ENCODE measurements at regions not wholly inside any gene's neighbourhood (a gene's known extent, or its start where the extent isn't known, plus 50 kb on each side); places are given as distances from the start of the nearest gene placed in this dataset.

GRCh38 chr2:56687169-56687568 is 503.4 kb downstream of the CCDC85A start:
- H3K27ac ChIP-seq = no peak overlapping the region
- no peaks in the 10 kb centered on the region for H3K36me3 ChIP-seq (replicated peaks in 1 of 2)
- H3K4me1 ChIP-seq (replicated peaks in 1 of 2) = no peaks in the 10 kb centered on the region
- no peak for TF ChIP-seq POLR2A (IDR thresholded peaks at IDR 0.05)
- TF ChIP-seq, protein P1, sequence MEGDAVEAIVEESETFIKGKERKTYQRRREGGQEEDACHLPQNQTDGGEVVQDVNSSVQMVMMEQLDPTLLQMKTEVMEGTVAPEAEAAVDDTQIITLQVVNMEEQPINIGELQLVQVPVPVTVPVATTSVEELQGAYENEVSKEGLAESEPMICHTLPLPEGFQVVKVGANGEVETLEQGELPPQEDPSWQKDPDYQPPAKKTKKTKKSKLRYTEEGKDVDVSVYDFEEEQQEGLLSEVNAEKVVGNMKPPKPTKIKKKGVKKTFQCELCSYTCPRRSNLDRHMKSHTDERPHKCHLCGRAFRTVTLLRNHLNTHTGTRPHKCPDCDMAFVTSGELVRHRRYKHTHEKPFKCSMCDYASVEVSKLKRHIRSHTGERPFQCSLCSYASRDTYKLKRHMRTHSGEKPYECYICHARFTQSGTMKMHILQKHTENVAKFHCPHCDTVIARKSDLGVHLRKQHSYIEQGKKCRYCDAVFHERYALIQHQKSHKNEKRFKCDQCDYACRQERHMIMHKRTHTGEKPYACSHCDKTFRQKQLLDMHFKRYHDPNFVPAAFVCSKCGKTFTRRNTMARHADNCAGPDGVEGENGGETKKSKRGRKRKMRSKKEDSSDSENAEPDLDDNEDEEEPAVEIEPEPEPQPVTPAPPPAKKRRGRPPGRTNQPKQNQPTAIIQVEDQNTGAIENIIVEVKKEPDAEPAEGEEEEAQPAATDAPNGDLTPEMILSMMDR (IDR thresholded peaks at IDR 0.05) = no peak
- no peak overlapping the region for H3K4me3 ChIP-seq
- no peak for DNase-seq
- WGBS, 4 donors = 64 to 74% (median 72%) methylated on average over 1 of the region's 1 CpG
- intact Hi-C loops (cut with DNase I) = no loop called here
- no peaks in the 10 kb centered on the region for H3K9me3 ChIP-seq (replicated peaks in 1 of 3)
- H3K27me3 ChIP-seq = no peaks in the 10 kb centered on the region

- intact Hi-C loops (cut with DNase I) = no loop called here
- TF ChIP-seq, protein P1 (IDR thresholded peaks at IDR 0.05) = no peak
- no peak for TF ChIP-seq POLR2A (IDR thresholded peaks at IDR 0.05)
- DNase-seq = no peak
- Histone ChIP-seq H3K27me3 (no peaks in the 10 kb centered on the region), H3K36me3 (replicated peaks in 1 of 2) (no peaks in the 10 kb centered on the region), H3K9me3 (replicated peaks in 1 of 3) (no peaks in the 10 kb centered on the region), H3K4me1 (replicated peaks in 1 of 2) (no peaks in the 10 kb centered on the region), H3K27ac (no peak overlapping the region), H3K4me3 (no peak overlapping the region)
- 44 to 59% (median 49%) methylated on average over 1 of the region's 1 CpG for WGBS, 4 donors
Measured at GRCh38 chr2:56688661-56689060, 504.9 kb downstream of the CCDC85A start.

- Histone ChIP-seq H3K27me3 (no peaks in the 10 kb centered on the region), H3K36me3 (replicated peaks in 1 of 2) (no peaks in the 10 kb centered on the region), H3K4me1 (replicated peaks in 1 of 2) (no peaks in the 10 kb centered on the region), H3K9me3 (replicated peaks in 1 of 3) (no peaks in the 10 kb centered on the region), H3K4me3 (no peak overlapping the region), H3K27ac (no peak overlapping the region)
- intact Hi-C loops (cut with DNase I) = no loop called here
- 60 to 69% (median 66%) methylated on average over 2 of the region's 2 CpGs for WGBS, 4 donors
- no peak for TF ChIP-seq POLR2A (IDR thresholded peaks at IDR 0.05)
- TF ChIP-seq, protein P1 (IDR thresholded peaks at IDR 0.05) = no peak
- no peak for DNase-seq
Measured at GRCh38 chr2:56693501-56693900, 509.7 kb downstream of the CCDC85A start.

DNA sequence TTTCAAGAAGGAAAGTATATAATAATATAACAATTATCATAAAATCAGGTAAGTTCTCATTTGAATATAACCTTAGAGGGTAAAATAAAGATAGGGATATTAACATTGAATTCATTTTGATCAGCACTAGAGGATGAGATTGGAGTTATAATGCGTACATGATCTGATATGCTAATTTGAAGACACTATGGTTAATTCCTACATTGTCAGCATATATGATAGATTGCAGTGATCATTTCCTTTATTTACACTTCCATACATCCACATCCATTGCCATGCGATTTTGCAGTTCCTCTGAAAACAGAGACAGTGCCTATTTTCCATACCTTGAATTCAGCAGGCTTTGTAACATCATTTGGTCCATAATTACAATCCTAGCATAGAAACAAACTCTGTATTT is 519.2 kb downstream of the CCDC85A start:
- WGBS, 4 donors = 73 to 84% (median 76%) methylated on average over 2 of the region's 2 CpGs
- DNase-seq = no peak
- TF ChIP-seq, protein P1 (IDR thresholded peaks at IDR 0.05) = no peak
- TF ChIP-seq POLR2A (IDR thresholded peaks at IDR 0.05) = no peak

More for the DNA sequence above, 519.2 kb downstream of the CCDC85A start:
- H3K36me3 ChIP-seq (replicated peaks in 1 of 2) = no peaks in the 10 kb centered on the region
- no peak overlapping the region for H3K4me3 ChIP-seq
- H3K9me3 ChIP-seq (replicated peaks in 1 of 3) = no peaks in the 10 kb centered on the region
- no peak overlapping the region for H3K27ac ChIP-seq
- H3K4me1 ChIP-seq (replicated peaks in 1 of 2) = no peaks in the 10 kb centered on the region
- intact Hi-C loops (cut with DNase I) = no loop called here
- no peaks in the 10 kb centered on the region for H3K27me3 ChIP-seq
